ENCODE measurements at regions not wholly inside any gene's neighbourhood (a gene's known extent, or its start where the extent isn't known, plus 50 kb on each side); places are given as distances from the start of the nearest gene placed in this dataset.

DNA sequence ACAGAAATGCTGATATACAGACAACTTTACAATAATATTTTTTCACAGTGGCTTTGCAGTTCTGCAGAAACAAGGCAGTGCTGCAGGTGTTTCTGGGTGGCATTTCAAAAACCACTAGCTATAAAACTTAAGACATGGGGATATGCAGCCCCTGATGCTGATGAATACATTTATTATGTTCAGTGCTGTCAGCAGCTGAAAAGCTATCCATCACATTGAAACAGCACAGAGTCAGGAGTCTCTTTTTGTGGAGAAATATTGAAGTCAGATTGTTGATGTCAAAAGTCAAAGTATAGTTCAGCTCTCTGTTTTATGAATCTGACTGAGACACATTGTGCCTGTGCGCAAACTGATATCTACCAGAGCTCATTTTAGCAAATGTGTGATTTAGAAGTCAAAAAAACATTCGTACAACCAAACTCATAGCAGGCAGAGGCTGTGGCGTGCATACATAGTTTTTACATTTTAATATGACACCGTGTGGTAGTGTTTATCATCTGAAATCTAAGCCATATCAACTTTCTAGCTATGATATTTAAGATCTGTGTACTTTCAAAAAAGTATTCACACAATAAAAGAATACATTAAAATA lies 467.6 kb downstream of the PRKD1 start:
- H3K9me3 ChIP-seq (replicated peaks in 1 of 2; ENCODE audit: control insufficient read depth in 1 of 2, insufficient read depth in 1 of 2, low read length in 2 of 2), result no peaks in the 10 kb centered on the region
- Mint-ChIP-seq H3K4me1 (no peaks in the 10 kb centered on the region), H3K36me3 (no peaks in the 10 kb centered on the region), H3K4me3 (no peak overlapping the region), H3K27me3 (ENCODE audit: low read depth in 3 of 3) (peaks cover 0 to 1% (median 0%) of the 10 kb centered on the region in 3 donors), H3K27ac (no peak overlapping the region), H3K9me3 (peaks cover 0 to 3% (median 0%) of the 10 kb centered on the region in 7 donors)
- WGBS (ENCODE audit: insufficient coverage), result no CpG with 5 or more reads among the region's 4 CpGs
- H4K20me1 ChIP-seq (ENCODE audit: insufficient read depth, low read length), result no peaks in the 10 kb centered on the region
- no peak overlapping the region for H3K27ac ChIP-seq (ENCODE audit: low read depth in 1 of 2, low read length in 2 of 2)
- H3K27me3 ChIP-seq (ENCODE audit: control insufficient read depth in 2 of 2, insufficient read depth in 2 of 2, low read length in 2 of 2), result no peaks in the 10 kb centered on the region
- H3K4me2 ChIP-seq (replicated peaks; ENCODE audit: extremely low read depth, low read length, poor library complexity, severe bottlenecking), result no peak overlapping the region
- no peak for TF ChIP-seq CTCF (IDR thresholded peaks at IDR 0.05)
- intact Hi-C loops (cut with micrococcal nuclease), result no loop called here
- no peaks in the 10 kb centered on the region for H3K79me2 ChIP-seq (ENCODE audit: insufficient read depth, low read length)
- H3K36me3 ChIP-seq (replicated peaks in 1 of 2; ENCODE audit: control insufficient read depth in 1 of 2, insufficient read depth in 2 of 2, low read length in 2 of 2), result no peaks in the 10 kb centered on the region
- no peak overlapping the region for H2AFZ ChIP-seq (ENCODE audit: insufficient read depth, low read depth, low read length, poor library complexity, severe bottlenecking)
- DNase-seq, result no peak
- H3K4me3 ChIP-seq (replicated peaks in 1 of 3; ENCODE audit: low read depth in 2 of 3, low read length in 3 of 3), result no peak overlapping the region
- H3K4me1 ChIP-seq (ENCODE audit: control insufficient read depth in 1 of 2, insufficient read depth in 2 of 2, low read length in 2 of 2), result no peaks in the 10 kb centered on the region
- no peak overlapping the region for H3K9ac ChIP-seq (ENCODE audit: insufficient read depth, low read length, poor library complexity, severe bottlenecking)

DNA sequence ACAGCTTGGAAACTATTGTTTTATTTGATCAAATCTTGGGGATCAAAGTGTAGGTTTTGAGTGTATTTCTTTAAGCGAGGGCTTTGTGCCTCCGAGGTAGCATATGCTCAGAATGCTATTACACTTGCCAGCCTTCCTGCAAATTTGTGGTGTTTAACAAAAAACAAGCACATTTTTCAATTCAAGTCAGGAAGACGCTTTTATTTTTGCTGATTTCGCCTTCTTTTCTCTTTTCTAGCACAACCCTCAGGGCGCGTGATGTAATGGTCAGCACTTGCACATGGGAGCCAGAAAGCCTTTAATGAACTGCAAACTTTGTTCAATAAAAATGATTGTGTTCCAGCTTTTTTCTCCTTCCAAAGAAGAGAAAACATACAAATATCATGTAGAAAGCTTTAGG lies 466.5 kb downstream of the PRKD1 start:
- Histone ChIP-seq H3K36me3 (replicated peaks in 1 of 2; ENCODE audit: control insufficient read depth in 1 of 2, insufficient read depth in 2 of 2, low read length in 2 of 2) (no peaks in the 10 kb centered on the region), H3K79me2 (ENCODE audit: insufficient read depth, low read length) (no peaks in the 10 kb centered on the region), H3K4me1 (ENCODE audit: control insufficient read depth in 1 of 2, insufficient read depth in 2 of 2, low read length in 2 of 2) (no peaks in the 10 kb centered on the region), H4K20me1 (ENCODE audit: insufficient read depth, low read length) (no peaks in the 10 kb centered on the region), H3K4me2 (replicated peaks; ENCODE audit: extremely low read depth, low read length, poor library complexity, severe bottlenecking) (no peak overlapping the region), H3K4me3 (replicated peaks in 1 of 3; ENCODE audit: low read depth in 2 of 3, low read length in 3 of 3) (no peak overlapping the region), H3K9me3 (replicated peaks in 1 of 2; ENCODE audit: control insufficient read depth in 1 of 2, insufficient read depth in 1 of 2, low read length in 2 of 2) (no peaks in the 10 kb centered on the region), H2AFZ (ENCODE audit: insufficient read depth, low read depth, low read length, poor library complexity, severe bottlenecking) (no peak overlapping the region), H3K27ac (ENCODE audit: low read depth in 1 of 2, low read length in 2 of 2) (no peak overlapping the region), H3K27me3 (ENCODE audit: control insufficient read depth in 2 of 2, insufficient read depth in 2 of 2, low read length in 2 of 2) (no peaks in the 10 kb centered on the region), H3K9ac (ENCODE audit: insufficient read depth, low read length, poor library complexity, severe bottlenecking) (no peak overlapping the region)
- Mint-ChIP-seq H3K27ac (no peak overlapping the region), H3K4me1 (no peaks in the 10 kb centered on the region), H3K27me3 (ENCODE audit: low read depth in 3 of 3) (peaks cover 0 to 1% (median 0%) of the 10 kb centered on the region in 3 donors), H3K9me3 (peaks cover 0 to 3% (median 0%) of the 10 kb centered on the region in 7 donors), H3K36me3 (no peaks in the 10 kb centered on the region), H3K4me3 (no peak overlapping the region)
- intact Hi-C loops (cut with micrococcal nuclease), result no loop called here
- no peak for TF ChIP-seq CTCF (IDR thresholded peaks at IDR 0.05)
- DNase-seq, result no peak
- WGBS (ENCODE audit: insufficient coverage), result 95% methylated on average over 4 of the region's 6 CpGs
